BE2C (cell line): ENCODE measurements at regions not wholly inside any gene's neighbourhood (a gene's known extent, or its start where the extent isn't known, plus 50 kb on each side); places are given as distances from the start of the nearest gene placed in this dataset.

ENCODE experiments used
- DNase-seq: peaks from one replicate; pipeline ENCODE4 v3.0.0-alpha.2; 2020
- H3K27me3 ChIP-seq: fragments of 250-450 bp; sonication (Bioruptor Pico); 2 replicates; pipeline ENCODE4 v1.5.1; 2020; ENCODE audit warnings: mild to moderate bottlenecking
- H3K36me3 ChIP-seq: fragments of 250-450 bp; sonication (Bioruptor Pico); 2 replicates; pipeline ENCODE4 v1.5.1; 2020; ENCODE audit warnings: mild to moderate bottlenecking
- H3K4me1 ChIP-seq: fragments of 250-450 bp; sonication (Bioruptor Pico); 2 replicates; pipeline ENCODE4 v1.5.1; 2020
- H3K4me3 ChIP-seq: 2 replicates; pipeline ENCODE4 v1.5.1; 2011; ENCODE audit warnings: low read depth, low read length
- H3K9me3 ChIP-seq: fragments of 250-450 bp; sonication (Bioruptor Pico); 2 replicates; pipeline ENCODE4 v1.5.1; 2020
- CTCF ChIP-seq: IDR thresholded peaks from 2 replicates; pipeline ENCODE4 v1.5.1; 2012; ENCODE audit warnings: mild to moderate bottlenecking, low read depth, low read length

- no peak for TF ChIP-seq CTCF
- no peak for DNase-seq
- Histone ChIP-seq H3K27me3 (no peaks in the 10 kb centered on the region), H3K9me3 (no peaks in the 10 kb centered on the region), H3K4me1 (no peaks in the 10 kb centered on the region), H3K36me3 (no peaks in the 10 kb centered on the region), H3K4me3 (no peak overlapping the region)
These were observed 89.6 kb downstream of the LEPR start for GRCh38 chr1:65509912-65510680.

- no peak overlapping the region for H3K4me3 ChIP-seq
- no peaks in the 10 kb centered on the region for H3K9me3 ChIP-seq
- DNase-seq = no peak
- H3K4me1 ChIP-seq = no peaks in the 10 kb centered on the region
- H3K36me3 ChIP-seq = no peaks in the 10 kb centered on the region
- no peak for TF ChIP-seq CTCF
- H3K27me3 ChIP-seq = no peaks in the 10 kb centered on the region
These were observed 90.5 kb downstream of the LEPR start for GRCh38 chr1:65510961-65511360.

DNA sequence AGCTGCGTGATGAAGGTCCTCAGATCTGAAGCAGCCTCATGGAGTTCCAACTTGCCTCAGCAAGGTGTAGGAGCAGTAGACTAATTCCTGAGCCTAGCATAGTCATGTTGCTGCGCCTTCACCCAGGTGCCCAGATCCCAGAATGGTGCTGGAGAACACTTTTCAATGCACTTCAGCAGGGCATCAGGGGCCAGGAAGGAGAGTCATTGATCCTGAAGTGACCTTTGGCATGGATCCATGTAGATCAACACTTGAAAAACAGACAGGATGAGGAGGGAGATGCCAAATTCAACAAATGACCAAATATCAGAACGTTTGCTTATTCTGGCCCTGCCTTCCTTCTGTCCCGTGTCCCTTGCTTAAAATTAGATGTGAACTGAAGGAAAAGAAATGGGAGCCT, 91.9 kb downstream of the LEPR start:
- no peaks in the 10 kb centered on the region for H3K27me3 ChIP-seq

DNA sequence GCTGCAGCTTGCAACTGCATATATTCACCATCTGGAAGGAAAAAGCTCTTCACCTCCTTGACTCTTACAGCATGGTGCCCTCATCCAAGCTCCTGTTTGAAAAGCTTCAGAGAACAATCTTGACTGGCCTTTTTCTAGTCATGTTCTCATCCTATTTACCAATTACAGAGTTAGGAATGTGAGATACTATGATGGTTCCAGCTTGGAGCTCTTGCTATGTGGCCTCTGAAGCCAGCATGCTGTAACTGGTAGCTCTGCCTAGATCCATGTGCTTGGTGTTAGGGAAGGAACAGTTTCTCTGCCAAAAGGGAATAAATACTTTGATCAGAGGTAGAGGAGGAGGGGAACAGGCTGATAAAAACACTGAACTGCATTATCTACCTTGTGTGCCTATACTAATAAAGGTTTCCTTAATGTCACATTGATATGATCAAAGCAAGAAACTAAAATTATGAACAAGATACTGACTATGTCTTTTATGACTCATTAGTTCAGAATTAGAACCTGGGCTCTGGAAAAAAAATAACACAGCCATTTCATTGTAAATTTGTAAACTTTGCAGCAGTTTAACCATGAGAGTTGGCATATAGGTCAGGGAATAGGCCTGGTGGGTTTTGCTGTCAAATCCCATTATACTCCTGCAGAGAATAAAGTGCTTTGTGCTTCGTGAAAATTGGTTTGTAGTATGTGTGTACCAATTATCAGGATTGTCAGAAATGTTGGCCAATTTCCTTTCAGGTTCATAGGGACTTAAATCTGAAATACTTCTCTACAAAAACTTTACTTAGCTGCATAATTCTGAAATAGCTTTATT, 92.7 kb downstream of the LEPR start:
- Histone ChIP-seq H3K4me1 (no peaks in the 10 kb centered on the region), H3K27me3 (no peaks in the 10 kb centered on the region), H3K36me3 (no peaks in the 10 kb centered on the region), H3K9me3 (no peaks in the 10 kb centered on the region), H3K4me3 (no peak overlapping the region)
- no peak for DNase-seq
- no peak for TF ChIP-seq CTCF

More for the DNA sequence above, 91.9 kb downstream of the LEPR start:
- no peaks in the 10 kb centered on the region for H3K36me3 ChIP-seq
- H3K4me3 ChIP-seq = no peak overlapping the region
- H3K4me1 ChIP-seq = no peaks in the 10 kb centered on the region
- no peak for TF ChIP-seq CTCF
- no peaks in the 10 kb centered on the region for H3K9me3 ChIP-seq
- DNase-seq = no peak

GRCh38 chr1:65514041-65514440, 93.6 kb downstream of the LEPR start:
- H3K9me3 ChIP-seq = no peaks in the 10 kb centered on the region
- no peak for DNase-seq
- TF ChIP-seq CTCF = no peak

DNA sequence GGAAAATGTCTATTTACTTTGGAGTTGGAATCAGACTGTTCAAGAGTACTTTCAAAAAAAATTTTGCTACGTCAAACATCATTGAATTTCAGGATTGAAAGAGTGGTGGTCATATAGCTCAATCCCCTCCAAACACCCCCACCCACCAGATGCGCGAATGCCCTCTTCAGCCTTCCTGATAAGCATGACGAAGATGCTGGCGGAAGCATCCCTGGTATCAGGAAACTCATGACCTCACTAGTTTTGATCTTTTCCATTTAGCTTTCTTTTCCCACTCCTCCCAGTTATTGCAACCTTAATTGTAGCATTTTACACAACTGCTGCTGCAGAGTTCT, 104.4 kb downstream of the LEPR start:
- no peak for TF ChIP-seq CTCF
- DNase-seq = no peak
- H3K27me3 ChIP-seq = peaks cover 25% of the 10 kb centered on the region
- no peaks in the 10 kb centered on the region for H3K4me1 ChIP-seq
- H3K36me3 ChIP-seq = no peaks in the 10 kb centered on the region
- no peaks in the 10 kb centered on the region for H3K9me3 ChIP-seq
- H3K4me3 ChIP-seq = no peak overlapping the region

More at GRCh38 chr1:65514041-65514440, 93.6 kb downstream of the LEPR start:
- no peaks in the 10 kb centered on the region for H3K27me3 ChIP-seq
- no peak overlapping the region for H3K4me3 ChIP-seq
- H3K36me3 ChIP-seq = no peaks in the 10 kb centered on the region
- no peaks in the 10 kb centered on the region for H3K4me1 ChIP-seq
